Stimulated activated naive B cell treated with anti-CD40 and anti-IgM and Interleukin-4, amounts not matched to agents 10 μg/mL and 1 μg/mL and 100 μg/mL, for 72 hours (primary cell): ENCODE measurements at regions not wholly inside any gene's neighbourhood (a gene's known extent, or its start where the extent isn't known, plus 50 kb on each side); places are given as distances from the start of the nearest gene placed in this dataset.
"Not testable (repeated sequence)": the region's sequence is repeated elsewhere in the genome, so short reads cannot be mapped to it uniquely, and the experiment has no call there.

Source experiments
- ATAC-seq, 2 donors: fragments of 150-1000 bp; cut with Tn5 transposase; replicated peaks; 2 replicates each; pipeline ENCODE4 v1.10.0; 2021; ENCODE audit warnings: moderate library complexity in 1 of 2
- DNase-seq: peaks from one replicate; pipeline ENCODE4 v3.0.0; 2021
- H3K27ac Mint-ChIP-seq: one replicate; pipeline ENCODE4 v1.8.0; 2022; ENCODE audit warnings: mild to moderate bottlenecking, mixed read lengths
- H3K27me3 Mint-ChIP-seq, 2 donors: one replicate each; pipeline ENCODE4 v1.8.0; 2022; ENCODE audit warnings: mixed read lengths in 2 of 2
- H3K36me3 Mint-ChIP-seq, 2 donors: one replicate each; pipeline ENCODE4 v1.8.0; 2022; ENCODE audit warnings: mixed read lengths in 2 of 2, mild to moderate bottlenecking in 1 of 2
- H3K4me1 Mint-ChIP-seq, 2 donors: one replicate each; pipeline ENCODE4 v1.8.0; 2022; ENCODE audit warnings: mixed read lengths in 2 of 2, mild to moderate bottlenecking in 1 of 2
- H3K4me3 Mint-ChIP-seq, 2 donors: one replicate each; pipeline ENCODE4 v1.8.0; 2022; ENCODE audit warnings: mild to moderate bottlenecking in 2 of 2, mixed read lengths in 2 of 2, moderate library complexity in 1 of 2
- H3K9me3 Mint-ChIP-seq, 2 donors: one replicate each; pipeline ENCODE4 v1.8.0; 2022; ENCODE audit warnings: mixed read lengths in 2 of 2, mild to moderate bottlenecking in 1 of 2

DNA sequence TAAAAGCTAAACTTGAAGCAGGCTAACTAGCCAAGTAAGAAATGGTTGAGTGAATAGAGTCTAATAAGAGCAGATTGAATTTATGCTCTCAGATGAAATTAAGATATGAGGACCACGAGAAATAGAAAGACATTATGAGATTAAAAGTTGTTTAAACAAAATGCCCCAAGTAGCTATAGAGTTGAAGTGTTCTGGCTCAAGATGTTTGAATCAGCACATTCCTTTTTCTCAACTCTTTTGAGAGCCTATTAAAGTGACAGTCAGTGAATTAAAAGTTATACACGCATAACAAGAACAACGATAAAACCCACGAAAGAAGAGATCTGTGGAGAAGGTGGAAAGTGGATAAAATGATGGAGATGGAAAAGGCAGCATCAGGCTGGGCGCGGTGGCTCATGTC lies 322.2 kb upstream of the ANKRD30A start:
- H3K27me3 Mint-ChIP-seq, result peaks cover 0 to 4% of the 10 kb centered on the region in 2 donors
- H3K4me3 Mint-ChIP-seq, result no peak overlapping the region
- no peak overlapping the region for H3K27ac Mint-ChIP-seq
- no peaks in the 10 kb centered on the region for H3K4me1 Mint-ChIP-seq
- no peaks in the 10 kb centered on the region for H3K36me3 Mint-ChIP-seq
- H3K9me3 Mint-ChIP-seq, result no peaks in the 10 kb centered on the region
- DNase-seq, result no peak
- ATAC-seq, result no peak

DNA sequence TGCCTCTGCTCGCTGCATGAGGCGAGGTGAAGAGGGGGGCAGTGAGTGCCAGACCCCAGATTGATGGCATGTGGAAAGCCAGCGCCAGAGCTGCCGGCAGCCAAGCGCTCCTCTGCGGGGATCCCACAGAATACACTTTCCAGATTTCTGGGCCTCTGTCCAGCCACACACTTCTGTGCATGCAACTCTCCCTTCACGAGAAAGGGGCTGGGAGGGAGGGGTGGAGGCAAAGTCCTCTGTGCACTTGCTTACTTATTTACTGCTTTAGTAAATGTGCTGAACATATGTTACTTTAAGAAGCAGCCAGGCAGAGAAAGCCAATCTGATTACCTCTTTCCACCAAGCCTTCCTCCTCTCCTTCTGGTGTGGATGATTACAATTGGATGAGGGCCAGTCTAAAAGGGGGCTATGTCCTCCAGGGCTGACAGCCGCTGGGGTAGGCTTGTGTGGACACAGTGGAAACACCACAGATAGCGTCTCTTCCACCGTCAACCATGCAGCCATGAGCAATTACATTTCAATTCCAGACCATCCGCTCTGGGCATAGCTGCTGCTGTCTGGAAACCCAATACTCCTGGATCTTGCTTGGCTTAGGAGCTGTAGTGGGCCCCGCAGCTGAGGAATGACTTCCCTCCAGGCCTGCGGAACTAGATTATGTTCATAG lies 322.8 kb upstream of the ANKRD30A start:
- no peaks in the 10 kb centered on the region for H3K9me3 Mint-ChIP-seq
- H3K4me3 Mint-ChIP-seq, result no peak overlapping the region
- DNase-seq (no peak), ATAC-seq (no peak)
- H3K36me3 Mint-ChIP-seq, result no peaks in the 10 kb centered on the region
- H3K4me1 Mint-ChIP-seq, result no peaks in the 10 kb centered on the region
- H3K27ac Mint-ChIP-seq, result no peak overlapping the region
- H3K27me3 Mint-ChIP-seq, result peaks cover 0 to 4% of the 10 kb centered on the region in 2 donors

DNA sequence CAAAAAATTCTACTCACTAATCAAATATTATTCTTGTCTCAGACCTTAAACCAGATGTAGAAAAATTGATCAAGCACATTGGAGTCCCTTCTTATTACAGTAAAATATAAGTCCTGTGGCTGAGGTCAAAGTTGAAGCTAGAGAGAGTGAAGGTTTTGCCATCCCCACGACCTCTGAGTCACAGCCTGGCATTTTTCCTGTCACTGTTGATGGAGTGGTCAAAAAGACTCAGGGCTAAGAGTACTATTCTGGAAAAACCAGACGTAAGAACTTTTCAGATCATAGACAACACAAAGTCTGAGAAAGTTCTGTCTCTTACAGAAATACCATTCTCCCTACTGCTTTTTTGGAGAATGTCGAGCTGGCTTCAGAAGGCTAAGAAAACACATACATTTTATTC lies 323.7 kb upstream of the ANKRD30A start:
- Mint-ChIP-seq H3K4me1 (no peaks in the 10 kb centered on the region), H3K27ac (no peak overlapping the region), H3K9me3 (no peaks in the 10 kb centered on the region), H3K27me3 (peaks cover 0 to 4% of the 10 kb centered on the region in 2 donors), H3K4me3 (no peak overlapping the region), H3K36me3 (no peaks in the 10 kb centered on the region)
- no peak for DNase-seq
- ATAC-seq, result no peak

DNA sequence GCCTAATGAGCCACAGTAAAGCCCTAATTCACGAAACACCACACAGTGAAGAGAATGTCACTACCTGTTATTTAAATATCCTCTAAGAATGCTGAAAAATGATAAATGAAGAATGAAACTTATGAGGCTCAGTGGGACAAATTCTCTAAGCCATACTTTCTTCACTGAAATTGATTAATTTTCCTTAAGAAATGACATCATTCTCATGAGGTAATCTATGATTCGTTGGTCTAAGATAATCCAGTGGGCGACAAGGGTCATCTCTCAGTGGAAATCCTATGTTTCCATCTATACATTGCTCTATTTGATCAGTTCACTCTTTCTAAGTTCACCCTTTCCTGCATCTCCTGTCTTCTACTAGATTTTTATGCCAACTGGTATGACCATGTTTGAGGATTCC lies 330.4 kb upstream of the ANKRD30A start:
- no peak overlapping the region for H3K4me3 Mint-ChIP-seq
- DNase-seq, result no peak
- no peak overlapping the region for H3K27ac Mint-ChIP-seq
- ATAC-seq, result no peak
- no peaks in the 10 kb centered on the region for H3K9me3 Mint-ChIP-seq
- H3K27me3 Mint-ChIP-seq, result peaks cover 0 to 4% of the 10 kb centered on the region in 2 donors
- H3K4me1 Mint-ChIP-seq, result no peaks in the 10 kb centered on the region
- H3K36me3 Mint-ChIP-seq, result no peaks in the 10 kb centered on the region

DNA sequence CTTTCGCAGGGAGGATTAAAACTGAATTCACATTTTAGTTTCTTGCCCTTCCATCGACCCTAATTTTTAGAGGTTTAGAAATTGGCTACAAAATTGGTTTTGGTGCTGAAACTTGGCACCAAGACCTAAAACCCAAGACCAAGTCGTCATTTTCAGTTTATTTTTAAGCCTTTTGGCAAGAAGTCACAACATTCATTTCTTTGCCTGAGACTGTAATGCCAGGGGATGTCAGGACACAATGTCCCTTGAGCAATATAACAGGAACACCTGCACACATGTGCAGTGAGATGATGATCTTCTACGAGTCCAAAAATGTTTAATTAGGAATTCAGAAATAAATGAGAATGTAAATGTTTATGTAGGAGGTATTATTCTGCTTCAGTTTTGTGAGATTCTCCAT lies 335.4 kb upstream of the ANKRD30A start:
- H3K4me3 Mint-ChIP-seq, result no peak overlapping the region
- H3K9me3 Mint-ChIP-seq, result no peaks in the 10 kb centered on the region
- H3K27me3 Mint-ChIP-seq, result no peaks in the 10 kb centered on the region
- no peaks in the 10 kb centered on the region for H3K4me1 Mint-ChIP-seq
- H3K27ac Mint-ChIP-seq, result no peak overlapping the region
- no peak for ATAC-seq
- no peaks in the 10 kb centered on the region for H3K36me3 Mint-ChIP-seq
- DNase-seq, result no peak

DNA sequence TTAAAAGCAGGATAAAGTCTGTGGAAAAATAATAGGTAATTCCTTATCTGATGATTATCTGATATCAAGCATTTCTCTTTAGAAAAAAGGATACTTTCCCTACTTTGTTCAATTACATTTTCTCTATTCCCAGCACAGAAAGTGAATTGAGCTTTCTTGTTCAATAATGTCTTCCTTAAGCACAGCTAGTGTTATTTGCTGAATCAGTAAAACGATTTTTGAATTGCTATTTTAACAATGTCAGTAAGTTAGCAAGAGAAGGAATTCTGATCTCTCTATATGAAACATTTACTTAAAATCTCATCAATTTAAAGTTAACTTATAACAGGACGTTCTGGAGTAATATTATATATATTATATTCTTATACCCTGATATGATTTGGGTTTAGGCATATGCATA lies 337.2 kb upstream of the ANKRD30A start:
- Mint-ChIP-seq H3K9me3 (no peaks in the 10 kb centered on the region), H3K4me1 (no peaks in the 10 kb centered on the region), H3K27me3 (no peaks in the 10 kb centered on the region), H3K27ac (no peak overlapping the region), H3K36me3 (no peaks in the 10 kb centered on the region), H3K4me3 (no peak overlapping the region)
- no peak for DNase-seq
- ATAC-seq, result no peak

DNA sequence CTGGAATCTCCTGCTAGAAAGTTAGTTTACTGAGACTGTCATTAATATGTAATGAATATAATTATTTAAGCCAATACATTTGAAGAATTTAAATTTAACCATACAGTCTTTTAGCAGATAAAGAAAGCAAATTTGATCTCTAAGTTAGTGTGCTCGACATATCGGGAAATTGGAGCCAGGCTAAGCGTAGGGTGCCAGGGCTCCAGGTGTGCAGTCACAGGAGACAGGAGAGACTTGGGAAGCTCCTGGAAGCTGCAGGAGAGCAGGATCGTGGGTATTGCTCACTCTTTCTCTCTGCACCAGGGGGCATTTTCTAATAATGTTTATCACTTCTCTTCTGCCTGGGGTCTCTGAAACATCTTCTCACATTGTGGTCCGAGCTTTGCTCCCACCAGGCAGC lies 342.0 kb upstream of the ANKRD30A start:
- ATAC-seq, result no peak
- no peaks in the 10 kb centered on the region for H3K36me3 Mint-ChIP-seq

DNA sequence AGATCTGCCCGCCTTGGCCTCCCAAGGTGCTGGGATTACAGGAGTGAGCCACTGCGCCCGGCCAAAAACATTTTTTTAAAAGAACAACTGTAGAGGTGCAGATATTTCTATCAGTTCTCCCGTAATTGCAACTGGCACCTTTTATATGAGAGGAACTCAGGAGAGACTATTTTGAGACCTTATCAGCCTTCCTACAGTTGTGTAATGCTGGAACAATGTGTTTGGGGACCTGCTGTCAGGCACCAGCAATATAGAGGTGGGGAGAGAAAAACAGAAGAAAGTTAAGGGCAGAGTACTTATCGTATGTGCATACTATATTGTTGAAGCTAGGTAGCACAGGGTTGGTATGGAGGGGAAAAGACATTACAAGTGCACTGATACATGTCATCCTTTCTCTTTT lies 343.8 kb upstream of the ANKRD30A start:
- no peak for ATAC-seq
- Mint-ChIP-seq H3K27ac (no peak overlapping the region), H3K4me3 (no peak overlapping the region), H3K36me3 (no peaks in the 10 kb centered on the region), H3K4me1 (no peaks in the 10 kb centered on the region), H3K9me3 (no peaks in the 10 kb centered on the region), H3K27me3 (peaks cover 0 to 5% of the 10 kb centered on the region in 2 donors)
- DNase-seq, result no peak

More for the DNA sequence above, 342.0 kb upstream of the ANKRD30A start:
- Mint-ChIP-seq H3K27me3 (no peaks in the 10 kb centered on the region), H3K4me1 (no peaks in the 10 kb centered on the region), H3K4me3 (no peak overlapping the region), H3K27ac (no peak overlapping the region), H3K9me3 (no peaks in the 10 kb centered on the region)
- no peak for DNase-seq

DNA sequence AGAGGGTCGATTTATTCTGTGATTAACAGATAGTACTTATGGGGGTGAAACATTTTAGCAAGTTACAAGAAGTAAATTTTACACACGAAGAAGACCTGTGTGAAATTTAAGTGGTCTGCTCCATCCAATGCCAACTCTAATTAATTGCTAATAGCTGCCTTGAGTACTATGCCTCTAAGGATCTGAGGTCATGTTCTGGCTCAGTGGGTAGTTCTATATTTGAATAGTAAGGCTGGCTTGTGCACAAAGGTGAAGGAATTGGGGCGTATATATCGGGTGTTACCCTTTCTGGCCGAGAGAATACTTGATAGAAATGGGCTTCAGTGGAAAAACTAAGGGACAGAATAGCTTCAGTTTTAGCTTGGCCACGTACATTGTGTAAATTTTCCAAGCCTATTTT lies 345.2 kb upstream of the ANKRD30A start:
- Mint-ChIP-seq H3K27me3 (peaks cover 0 to 5% of the 10 kb centered on the region in 2 donors), H3K4me3 (no peak overlapping the region), H3K36me3 (no peaks in the 10 kb centered on the region), H3K4me1 (no peaks in the 10 kb centered on the region), H3K9me3 (no peaks in the 10 kb centered on the region), H3K27ac (no peak overlapping the region)
- no peak for ATAC-seq
- no peak for DNase-seq

DNA sequence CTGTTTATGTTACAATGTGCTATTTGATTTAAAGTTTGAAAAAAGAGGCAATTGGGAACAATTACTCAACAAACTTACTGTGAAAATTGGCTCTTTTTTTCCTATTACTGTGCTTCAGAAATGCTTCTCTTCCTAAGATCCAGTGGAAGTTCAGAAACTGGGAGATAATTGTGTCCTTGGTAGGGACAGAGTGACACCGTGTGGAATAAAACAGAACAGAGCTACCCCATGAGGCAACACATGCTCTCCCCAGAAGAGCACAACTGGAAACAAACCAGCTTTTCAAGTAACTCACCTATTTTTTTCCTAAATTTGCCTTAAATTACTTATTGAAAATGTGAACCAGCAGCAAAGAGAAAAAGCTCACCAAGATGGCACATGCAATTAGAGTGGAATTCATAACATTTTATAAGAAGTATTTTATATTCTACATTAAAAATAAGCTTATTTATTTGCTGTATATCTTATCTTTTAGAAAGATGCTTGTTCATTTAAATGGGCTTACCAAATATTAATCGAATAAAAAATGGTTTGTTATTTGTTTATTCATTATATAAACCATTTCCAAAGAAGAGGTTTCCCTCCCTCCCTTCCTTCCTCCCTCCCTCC lies 346.1 kb upstream of the ANKRD30A start:
- Mint-ChIP-seq H3K27me3 (peaks cover 4 to 5% of the 10 kb centered on the region in 2 donors), H3K27ac (no peak overlapping the region), H3K4me1 (no peaks in the 10 kb centered on the region), H3K9me3 (peaks cover 0 to 2% of the 10 kb centered on the region in 2 donors), H3K4me3 (no peak overlapping the region), H3K36me3 (no peaks in the 10 kb centered on the region)
- ATAC-seq (peak in 1 of 2 donors; percentile 61), DNase-seq (no peak)

DNA sequence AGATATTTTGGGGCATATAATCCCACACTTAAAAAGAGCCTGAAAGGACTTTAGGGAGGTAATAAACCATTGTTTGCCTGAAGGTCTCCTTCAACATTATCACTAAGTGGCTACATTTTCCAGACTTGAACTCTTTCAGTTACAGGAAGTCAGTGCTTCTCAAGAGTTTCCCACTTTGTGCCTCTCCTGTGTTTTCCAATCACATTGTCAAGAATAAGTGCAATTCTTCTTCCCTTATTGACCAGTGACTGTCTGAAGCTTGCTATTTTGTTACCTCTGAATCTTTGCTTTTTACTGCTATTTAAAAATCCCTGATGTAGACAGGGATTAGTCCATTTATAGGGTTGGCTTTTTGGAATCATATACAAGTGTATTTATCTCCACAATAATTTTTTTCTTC lies 346.7 kb upstream of the ANKRD30A start:
- H3K27me3 Mint-ChIP-seq, result peaks cover 5 to 6% of the 10 kb centered on the region in 2 donors
- ATAC-seq, result no peak
- H3K4me3 Mint-ChIP-seq, result no peak overlapping the region
- H3K4me1 Mint-ChIP-seq, result no peaks in the 10 kb centered on the region
- peaks cover 0 to 2% of the 10 kb centered on the region in 2 donors for H3K9me3 Mint-ChIP-seq
- no peak for DNase-seq
- no peaks in the 10 kb centered on the region for H3K36me3 Mint-ChIP-seq
- H3K27ac Mint-ChIP-seq, result no peak overlapping the region

DNA sequence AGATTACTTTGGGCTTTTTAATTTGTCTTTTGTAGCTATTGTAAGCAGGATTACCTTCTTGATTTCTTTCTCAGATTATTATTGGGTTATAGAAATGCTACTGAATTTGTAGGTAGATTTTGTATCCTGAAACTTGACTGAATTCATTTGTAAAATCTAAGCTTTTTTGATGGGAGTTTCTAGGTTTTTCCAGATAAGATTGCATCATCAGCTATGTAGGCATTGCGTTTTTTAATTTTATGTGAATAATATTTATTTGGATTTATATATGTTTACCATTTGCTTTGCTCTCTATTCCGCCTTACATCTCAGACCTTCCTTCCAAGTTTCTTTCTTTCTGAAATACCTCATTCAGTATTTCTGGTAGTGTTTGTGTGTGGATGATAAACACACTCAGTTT lies 351.7 kb upstream of the ANKRD30A start:
- H3K27ac Mint-ChIP-seq, result no peak overlapping the region
- no peak overlapping the region for H3K4me3 Mint-ChIP-seq
- no peak for ATAC-seq
- peaks cover 5 to 6% of the 10 kb centered on the region in 2 donors for H3K27me3 Mint-ChIP-seq
- peaks cover 0 to 2% of the 10 kb centered on the region in 2 donors for H3K9me3 Mint-ChIP-seq
- DNase-seq, result no peak
- no peaks in the 10 kb centered on the region for H3K4me1 Mint-ChIP-seq
- no peaks in the 10 kb centered on the region for H3K36me3 Mint-ChIP-seq

DNA sequence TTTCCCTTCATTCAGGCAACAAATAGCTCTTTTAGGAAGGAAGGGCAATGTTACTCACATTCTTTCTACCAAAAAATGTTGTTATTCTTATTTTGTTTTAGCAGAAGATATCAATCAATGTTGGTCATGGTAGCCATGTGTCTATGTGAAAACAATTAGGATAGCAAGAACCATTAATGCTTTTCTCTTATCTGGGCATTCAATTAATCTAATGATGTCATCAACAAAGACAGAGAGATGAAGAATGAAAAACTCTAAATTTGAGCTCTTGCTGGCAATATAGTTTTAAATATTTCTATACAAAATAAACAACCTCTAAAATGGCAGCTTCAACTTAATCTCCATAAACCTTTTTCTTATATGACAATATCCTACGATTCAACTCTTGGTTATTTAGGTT lies 353.7 kb upstream of the ANKRD30A start:
- no peaks in the 10 kb centered on the region for H3K36me3 Mint-ChIP-seq
- peaks cover 0 to 2% of the 10 kb centered on the region in 2 donors for H3K9me3 Mint-ChIP-seq
- peaks cover 0 to 6% of the 10 kb centered on the region in 2 donors for H3K27me3 Mint-ChIP-seq
- DNase-seq, result no peak
- H3K4me3 Mint-ChIP-seq, result no peak overlapping the region
- no peak overlapping the region for H3K27ac Mint-ChIP-seq
- H3K4me1 Mint-ChIP-seq, result no peaks in the 10 kb centered on the region
- ATAC-seq, result no peak

DNA sequence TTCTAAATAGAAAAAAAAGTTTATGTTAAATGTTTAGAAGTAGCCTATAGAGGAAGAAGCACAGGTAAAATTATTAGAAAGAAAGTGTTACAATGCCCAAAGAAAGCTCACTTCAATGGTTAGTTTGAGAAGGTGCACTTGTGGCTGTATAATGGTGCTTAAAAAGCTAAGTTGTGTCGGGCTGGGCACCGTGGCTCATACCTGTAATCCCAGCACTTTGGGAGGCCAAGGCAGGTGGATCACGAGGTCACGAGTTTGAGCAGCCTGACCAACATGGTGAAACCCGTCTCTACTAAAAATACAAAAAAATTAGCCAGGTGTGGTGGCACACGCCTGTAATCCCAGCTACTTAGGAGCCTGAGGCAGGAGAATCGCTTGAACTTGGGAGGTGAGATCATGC lies 355.7 kb upstream of the ANKRD30A start:
- not testable (repeated sequence) for H3K4me1 Mint-ChIP-seq, H3K4me3 Mint-ChIP-seq, H3K9me3 Mint-ChIP-seq, ATAC-seq, H3K27ac Mint-ChIP-seq, H3K36me3 Mint-ChIP-seq, DNase-seq, H3K27me3 Mint-ChIP-seq

DNA sequence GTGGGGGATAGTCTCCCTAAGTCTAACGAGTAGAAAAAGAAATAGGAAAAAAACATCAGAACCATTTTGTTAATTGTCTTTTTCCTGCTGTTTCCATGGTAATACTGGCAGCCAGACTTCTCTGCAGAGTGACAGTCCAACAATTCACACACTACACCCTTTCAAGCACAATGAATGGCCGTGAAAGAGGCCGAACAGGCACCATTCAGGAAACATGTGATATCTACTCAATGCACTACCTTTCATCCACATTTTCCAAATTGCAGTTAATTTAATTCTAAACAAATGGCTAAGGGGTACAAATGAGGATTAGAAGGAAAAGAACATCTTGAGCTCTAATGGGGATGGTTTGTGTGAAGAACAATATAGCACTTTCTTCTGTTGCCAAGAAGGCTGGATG lies 358.5 kb upstream of the ANKRD30A start:
- Mint-ChIP-seq H3K4me1 (no peaks in the 10 kb centered on the region), H3K27ac (no peak overlapping the region), H3K9me3 (no peaks in the 10 kb centered on the region), H3K4me3 (no peak overlapping the region), H3K36me3 (no peaks in the 10 kb centered on the region), H3K27me3 (no peaks in the 10 kb centered on the region)
- DNase-seq (no peak), ATAC-seq (no peak)
